Natural killer cell treated with Interleukin-12 subunit alpha and Interleukin-12 subunit beta and Interleukin-15 and Interleukin-18, amount 100 ng/mL, for 72 hours (primary cell): ENCODE measurements at regions not wholly inside any gene's neighbourhood (a gene's known extent, or its start where the extent isn't known, plus 50 kb on each side); places are given as distances from the start of the nearest gene placed in this dataset.

Experiments
- ATAC-seq, 2 donors: fragments of 150-1000 bp; cut with Tn5 transposase in 1 of 2; sonication (Bioruptor Pico), chemical (Tn5 transposase) in 1 of 2; 2 replicates each; pipeline ENCODE4 v1.10.0; 2021
- DNase-seq: peaks from one replicate; pipeline ENCODE4 v3.0.0; 2022; ENCODE audit warnings: low spot score
- H3K27ac Mint-ChIP-seq, 2 donors: 1 replicate in 1 of 2; 2 replicates in 1 of 2; pipeline ENCODE4 v1.8.0; 2022; ENCODE audit warnings: mixed read lengths in 2 of 2, mild to moderate bottlenecking in 1 of 2, moderate library complexity in 1 of 2
- H3K27me3 Mint-ChIP-seq, 2 donors: 1 replicate in 1 of 2; 2 replicates in 1 of 2; pipeline ENCODE4 v1.8.0; 2022; ENCODE audit warnings: mixed read lengths in 2 of 2
- H3K36me3 Mint-ChIP-seq: one replicate; pipeline ENCODE4 v1.8.0; 2022; ENCODE audit warnings: mixed read lengths
- H3K4me1 Mint-ChIP-seq, 2 donors: 1 replicate in 1 of 2; 2 replicates in 1 of 2; pipeline ENCODE4 v1.8.0; 2022; ENCODE audit warnings: low read depth in 2 of 2, mixed read lengths in 2 of 2, mild to moderate bottlenecking in 1 of 2
- H3K4me3 Mint-ChIP-seq: one replicate; pipeline ENCODE4 v1.8.0; 2022; ENCODE audit warnings: mixed read lengths
- H3K9me3 Mint-ChIP-seq: 2 replicates; pipeline ENCODE4 v1.8.0; 2022; ENCODE audit warnings: mixed read lengths

DNA sequence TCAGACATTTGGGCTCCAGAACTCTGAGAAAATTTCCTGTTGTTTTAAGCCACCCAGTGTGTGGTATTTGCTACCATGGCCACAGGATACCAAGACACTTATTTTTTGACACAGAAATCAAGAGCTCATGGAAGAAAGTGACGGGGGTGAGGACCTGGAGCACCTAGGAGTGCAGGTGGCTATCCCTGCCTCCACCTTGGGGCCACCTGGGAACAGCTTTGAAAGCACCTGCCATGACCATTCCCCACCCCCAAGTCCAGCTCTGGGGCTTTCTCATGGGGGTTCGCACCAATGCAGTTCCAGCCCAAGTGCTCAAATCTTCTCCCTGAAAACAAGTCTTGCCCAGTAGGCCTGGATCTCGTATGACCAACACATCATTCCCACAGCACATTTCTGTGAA lies 214.9 kb upstream of the IRX1 start:
- Mint-ChIP-seq H3K36me3 (peaks cover 5% of the 10 kb centered on the region), H3K27ac (no peak overlapping the region), H3K9me3 (peaks cover 7% of the 10 kb centered on the region), H3K4me3 (no peak overlapping the region), H3K4me1 (no peaks in the 10 kb centered on the region), H3K27me3 (no peaks in the 10 kb centered on the region)
- DNase-seq (no peak), ATAC-seq (no peak)

DNA sequence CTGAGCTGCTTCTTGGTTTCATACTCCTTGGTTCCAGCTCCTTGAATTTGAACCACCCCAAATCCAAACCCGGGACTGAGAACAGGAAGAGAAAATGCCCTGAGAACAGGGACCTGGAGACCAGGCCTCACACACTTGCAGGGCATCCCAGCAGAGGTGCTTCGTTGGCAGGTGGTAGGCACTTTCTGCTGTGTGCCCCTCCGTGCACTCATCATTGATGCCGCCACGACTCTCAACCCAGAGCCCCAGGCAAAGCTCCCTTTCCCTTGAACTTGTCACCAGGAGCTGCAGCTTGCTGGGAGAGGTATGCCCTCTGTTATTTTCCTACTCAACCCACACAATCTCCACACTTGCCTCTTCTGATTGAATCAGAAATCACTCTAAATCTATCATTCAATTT lies 217.8 kb upstream of the IRX1 start:
- no peaks in the 10 kb centered on the region for H3K27me3 Mint-ChIP-seq
- peaks cover 5% of the 10 kb centered on the region for H3K9me3 Mint-ChIP-seq
- peaks cover 5% of the 10 kb centered on the region for H3K36me3 Mint-ChIP-seq
- H3K4me1 Mint-ChIP-seq = no peaks in the 10 kb centered on the region
- DNase-seq (no peak), ATAC-seq (no peak)
- no peak overlapping the region for H3K4me3 Mint-ChIP-seq
- H3K27ac Mint-ChIP-seq = no peak overlapping the region

GRCh38 chr5:3377176-3377575 lies 218.5 kb upstream of the IRX1 start:
- Mint-ChIP-seq H3K4me1 (no peaks in the 10 kb centered on the region), H3K4me3 (no peak overlapping the region), H3K27me3 (no peaks in the 10 kb centered on the region), H3K27ac (no peak overlapping the region), H3K9me3 (peaks cover 2% of the 10 kb centered on the region), H3K36me3 (no peaks in the 10 kb centered on the region)
- ATAC-seq (no peak), DNase-seq (no peak)

- DNase-seq (no peak), ATAC-seq (no peak)
- Mint-ChIP-seq H3K4me1 (no peaks in the 10 kb centered on the region), H3K27ac (no peak overlapping the region), H3K27me3 (no peaks in the 10 kb centered on the region), H3K9me3 (peaks cover 5% of the 10 kb centered on the region), H3K4me3 (no peak overlapping the region), H3K36me3 (no peaks in the 10 kb centered on the region)
Observed at GRCh38 chr5:3376611-3377010, 219.0 kb upstream of the IRX1 start.

DNA sequence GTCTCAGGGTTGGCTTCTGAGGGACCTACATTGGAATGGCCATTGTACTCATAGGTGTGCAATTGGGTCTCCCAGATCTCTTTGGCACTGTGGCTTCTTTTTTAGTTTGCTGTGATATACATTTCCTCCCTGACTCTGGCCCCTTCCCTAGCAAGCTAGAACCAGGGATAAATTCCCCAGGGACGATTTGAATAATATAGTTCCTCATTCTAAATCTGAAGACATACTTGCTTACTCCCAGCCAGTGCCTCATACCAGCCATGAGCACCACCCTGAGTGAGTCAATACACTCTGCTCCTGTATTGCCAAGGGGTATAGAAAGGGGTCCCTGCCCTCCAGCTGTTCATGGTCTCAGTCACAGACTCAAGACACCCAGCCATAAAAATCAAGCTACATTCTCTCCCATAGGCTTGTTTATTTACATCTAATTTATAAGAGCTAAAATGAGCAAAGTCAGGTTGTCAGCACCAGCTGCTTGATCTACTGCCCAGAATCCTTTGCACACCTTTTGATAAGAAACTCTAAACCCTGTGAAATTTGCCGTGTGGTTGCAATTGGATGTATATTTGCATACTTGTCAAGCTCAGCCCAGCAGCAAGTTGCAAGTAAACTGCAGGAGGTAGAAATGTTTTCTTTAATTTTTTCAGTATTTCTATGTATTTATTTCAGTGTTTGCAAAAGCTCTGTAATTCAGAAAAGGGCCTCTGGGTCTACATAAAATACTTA lies 219.9 kb upstream of the IRX1 start:
- ATAC-seq (no peak), DNase-seq (no peak)
- Mint-ChIP-seq H3K4me1 (no peaks in the 10 kb centered on the region), H3K9me3 (peaks cover 5% of the 10 kb centered on the region), H3K27me3 (no peaks in the 10 kb centered on the region), H3K4me3 (no peak overlapping the region), H3K36me3 (no peaks in the 10 kb centered on the region), H3K27ac (no peak overlapping the region)

DNA sequence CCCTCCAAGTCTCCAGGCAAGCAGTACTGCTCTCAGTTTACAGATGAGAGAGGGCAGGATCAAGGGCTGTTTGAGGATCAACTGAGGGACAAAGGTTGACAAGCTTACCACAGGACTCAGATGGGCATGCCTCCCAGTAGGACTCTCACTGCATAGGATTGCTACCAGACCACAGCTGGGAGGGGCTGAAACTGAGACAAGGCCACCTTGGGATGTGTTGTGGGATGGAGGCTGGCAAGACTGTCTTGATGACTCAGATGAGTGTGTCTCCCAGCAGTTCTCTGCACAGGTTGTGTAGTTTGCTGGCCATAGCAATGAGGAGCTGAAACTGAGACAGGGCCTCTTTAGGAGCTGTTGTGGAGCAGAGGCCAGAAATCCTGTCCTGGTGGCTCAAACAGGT lies 222.2 kb upstream of the IRX1 start:
- no peak for ATAC-seq
- no peaks in the 10 kb centered on the region for H3K27me3 Mint-ChIP-seq
- no peak overlapping the region for H3K4me3 Mint-ChIP-seq
- peaks cover 5% of the 10 kb centered on the region for H3K9me3 Mint-ChIP-seq
- H3K27ac Mint-ChIP-seq = no peak overlapping the region
- no peak for DNase-seq
- no peaks in the 10 kb centered on the region for H3K4me1 Mint-ChIP-seq
- H3K36me3 Mint-ChIP-seq = no peaks in the 10 kb centered on the region

- Mint-ChIP-seq H3K4me3 (no peak overlapping the region), H3K27me3 (no peaks in the 10 kb centered on the region), H3K9me3 (peaks cover 5% of the 10 kb centered on the region), H3K27ac (no peak overlapping the region), H3K4me1 (no peaks in the 10 kb centered on the region), H3K36me3 (no peaks in the 10 kb centered on the region)
- ATAC-seq = no peak
- DNase-seq = no peak
Observed at GRCh38 chr5:3372289-3372688, 223.3 kb upstream of the IRX1 start.

- no peaks in the 10 kb centered on the region for H3K36me3 Mint-ChIP-seq
- peaks cover 0 to 3% of the 10 kb centered on the region in 2 donors for H3K27me3 Mint-ChIP-seq
- H3K4me1 Mint-ChIP-seq = no peaks in the 10 kb centered on the region
- ATAC-seq = peak; percentile 26 to 43
- H3K27ac Mint-ChIP-seq = no peak overlapping the region
- peaks cover 4% of the 10 kb centered on the region for H3K9me3 Mint-ChIP-seq
- no peak for DNase-seq
- no peak overlapping the region for H3K4me3 Mint-ChIP-seq
Observed at GRCh38 chr5:3365501-3366215, 230.0 kb upstream of the IRX1 start.

DNA sequence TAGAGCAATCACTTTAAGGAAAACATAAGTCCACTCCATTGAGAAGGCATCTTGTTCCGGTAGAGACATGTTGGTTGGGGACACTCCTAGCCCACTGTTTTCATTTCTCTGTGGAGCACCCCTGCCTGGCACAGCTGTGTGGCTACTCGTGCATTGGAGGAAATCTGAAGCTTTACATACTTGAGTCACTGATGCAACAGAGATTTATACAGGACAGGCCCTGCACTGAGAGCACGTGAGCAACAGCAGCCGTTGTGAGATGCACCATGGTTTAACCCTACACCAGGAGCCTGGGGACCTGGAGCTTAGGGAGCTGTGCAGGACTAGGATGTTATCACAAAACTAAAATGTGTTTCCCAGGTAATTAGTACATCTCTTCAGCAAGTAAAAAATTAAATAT lies 230.7 kb upstream of the IRX1 start:
- no peak overlapping the region for H3K27ac Mint-ChIP-seq
- peaks cover 4% of the 10 kb centered on the region for H3K9me3 Mint-ChIP-seq
- no peaks in the 10 kb centered on the region for H3K4me1 Mint-ChIP-seq
- peaks cover 0 to 3% of the 10 kb centered on the region in 2 donors for H3K27me3 Mint-ChIP-seq
- H3K36me3 Mint-ChIP-seq = no peaks in the 10 kb centered on the region
- no peak for ATAC-seq
- DNase-seq = no peak
- no peak overlapping the region for H3K4me3 Mint-ChIP-seq

DNA sequence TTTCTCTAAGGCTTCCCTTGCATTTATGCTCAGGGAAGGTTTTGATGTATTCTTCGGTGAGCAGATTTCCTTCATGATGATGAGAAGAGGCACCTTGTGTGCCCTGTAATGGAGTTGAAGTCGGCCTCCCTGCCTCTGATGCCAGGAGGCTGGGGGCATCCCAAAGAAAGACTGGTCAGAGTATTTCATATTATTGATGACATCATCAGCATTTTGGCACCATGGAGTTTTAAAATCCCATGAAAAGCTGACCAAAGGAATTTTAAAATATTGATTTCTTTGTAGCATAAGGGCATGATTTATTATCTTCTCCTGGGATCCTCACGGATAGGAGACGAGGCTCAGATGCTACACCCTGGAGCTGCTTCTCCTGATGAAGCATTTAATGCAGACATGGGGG lies 231.2 kb upstream of the IRX1 start:
- Mint-ChIP-seq H3K9me3 (peaks cover 4% of the 10 kb centered on the region), H3K36me3 (no peaks in the 10 kb centered on the region), H3K27ac (no peak overlapping the region), H3K27me3 (peaks cover 0 to 3% of the 10 kb centered on the region in 2 donors), H3K4me1 (no peaks in the 10 kb centered on the region), H3K4me3 (no peak overlapping the region)
- ATAC-seq (no peak), DNase-seq (no peak)

DNA sequence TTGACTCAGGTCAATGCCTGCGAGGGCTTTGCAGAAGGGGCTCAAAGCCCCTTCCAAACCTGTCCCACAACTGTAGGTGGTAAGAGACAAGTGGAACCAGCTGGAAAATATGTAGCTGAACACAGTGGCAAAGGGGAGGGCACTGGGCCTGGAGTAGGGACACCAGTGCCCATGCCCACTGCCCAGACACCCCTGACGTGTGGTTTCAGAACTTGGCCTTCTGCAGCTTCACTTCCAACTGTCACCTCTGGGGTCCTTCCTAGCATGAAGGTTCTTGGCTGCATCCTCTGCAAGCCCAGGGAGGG lies 233.1 kb upstream of the IRX1 start:
- peaks cover 0 to 3% of the 10 kb centered on the region in 2 donors for H3K27me3 Mint-ChIP-seq
- H3K9me3 Mint-ChIP-seq = peaks cover 4% of the 10 kb centered on the region
- no peak overlapping the region for H3K27ac Mint-ChIP-seq
- H3K36me3 Mint-ChIP-seq = no peaks in the 10 kb centered on the region
- ATAC-seq (no peak), DNase-seq (no peak)
- no peak overlapping the region for H3K4me3 Mint-ChIP-seq
- H3K4me1 Mint-ChIP-seq = no peaks in the 10 kb centered on the region

DNA sequence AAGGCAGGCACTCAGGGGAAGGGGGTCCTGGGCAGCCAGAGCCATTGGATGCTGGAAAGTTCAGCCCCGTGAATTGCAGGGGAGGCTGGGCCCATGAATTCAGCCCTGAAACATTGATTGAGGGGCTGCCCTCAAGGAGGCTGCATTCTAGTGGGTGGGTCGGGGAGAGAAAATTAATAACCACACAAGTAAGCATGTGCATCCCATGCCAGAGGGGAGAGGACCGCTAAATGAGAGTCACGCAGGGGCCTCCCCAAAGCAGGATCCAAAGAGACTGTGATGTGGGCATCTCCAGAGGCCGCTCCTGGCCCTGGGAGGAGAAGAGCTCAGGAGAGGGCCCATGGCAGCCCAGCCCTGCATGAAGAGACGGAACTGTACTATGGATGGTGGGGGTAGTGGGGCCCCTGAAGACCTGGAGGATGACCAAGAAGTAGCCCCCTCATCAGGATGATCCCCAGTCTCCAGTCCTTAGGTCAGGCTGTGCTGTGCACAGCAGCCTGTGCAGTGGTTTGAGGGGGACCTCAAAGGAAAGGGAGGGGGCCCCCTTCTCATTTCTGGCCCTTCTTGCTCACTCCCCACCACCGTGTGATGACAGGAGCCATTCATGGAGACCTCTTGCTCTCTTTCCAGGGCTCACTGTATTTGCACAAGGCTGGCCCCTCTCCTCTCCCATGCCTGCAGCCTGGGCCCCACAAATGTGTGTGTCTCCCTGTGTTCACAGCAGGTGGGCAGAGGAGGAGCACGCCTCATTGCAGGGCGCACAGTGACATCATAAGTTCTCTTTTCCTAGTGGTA lies 233.6 kb upstream of the IRX1 start:
- no peak overlapping the region for H3K27ac Mint-ChIP-seq
- ATAC-seq (no peak), DNase-seq (no peak)
- H3K4me3 Mint-ChIP-seq = no peak overlapping the region
- no peaks in the 10 kb centered on the region for H3K36me3 Mint-ChIP-seq
- peaks cover 4% of the 10 kb centered on the region for H3K9me3 Mint-ChIP-seq
- peaks cover 0 to 3% of the 10 kb centered on the region in 2 donors for H3K27me3 Mint-ChIP-seq
- H3K4me1 Mint-ChIP-seq = no peaks in the 10 kb centered on the region

DNA sequence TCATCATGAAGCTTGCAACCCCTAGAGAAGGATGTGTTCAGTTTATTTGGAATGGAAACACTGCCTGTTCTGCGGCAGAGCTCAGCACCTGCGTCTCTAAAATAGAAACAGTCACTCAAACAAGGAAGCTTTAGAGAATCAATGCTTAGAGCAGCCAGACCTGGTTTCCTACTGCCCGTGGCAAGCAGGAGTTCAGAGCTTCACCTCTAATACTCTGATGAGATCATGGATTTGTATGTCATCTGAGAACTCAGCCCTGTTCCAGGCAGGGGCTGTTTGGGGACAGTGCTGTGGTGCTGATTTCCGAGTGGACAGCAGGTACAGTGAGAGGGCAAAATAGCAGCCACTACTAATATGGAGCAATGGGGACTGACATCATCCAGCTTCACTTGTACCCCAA lies 236.0 kb upstream of the IRX1 start:
- H3K4me1 Mint-ChIP-seq = no peaks in the 10 kb centered on the region
- H3K9me3 Mint-ChIP-seq = peaks cover 4% of the 10 kb centered on the region
- no peak overlapping the region for H3K27ac Mint-ChIP-seq
- no peak overlapping the region for H3K4me3 Mint-ChIP-seq
- no peak for DNase-seq
- peaks cover 0 to 3% of the 10 kb centered on the region in 2 donors for H3K27me3 Mint-ChIP-seq
- no peak for ATAC-seq
- no peaks in the 10 kb centered on the region for H3K36me3 Mint-ChIP-seq

DNA sequence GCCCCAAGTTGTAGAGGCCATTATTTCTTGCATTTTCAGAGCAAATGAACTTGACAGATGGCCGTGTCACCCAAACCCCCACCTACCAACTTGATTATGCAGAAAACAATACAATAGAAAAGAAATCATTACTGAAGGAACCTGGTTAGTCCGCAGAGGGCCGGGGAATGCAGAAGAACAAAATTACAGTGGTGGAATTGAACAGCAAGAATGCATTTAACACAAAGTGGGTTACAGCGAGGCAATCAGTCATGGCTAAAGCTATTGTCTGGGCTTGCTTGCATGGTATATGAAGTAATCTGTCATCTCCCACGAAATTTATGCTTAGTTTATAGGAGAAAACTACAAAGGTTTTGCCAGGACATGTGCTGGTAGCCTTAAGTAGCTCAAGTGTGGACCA lies 238.3 kb upstream of the IRX1 start:
- Mint-ChIP-seq H3K27me3 (peaks cover 0 to 3% of the 10 kb centered on the region in 2 donors), H3K9me3 (peaks cover 4% of the 10 kb centered on the region), H3K27ac (no peak overlapping the region), H3K36me3 (no peaks in the 10 kb centered on the region), H3K4me3 (no peak overlapping the region), H3K4me1 (no peaks in the 10 kb centered on the region)
- ATAC-seq (no peak), DNase-seq (no peak)
